ENCODE measurements at regions not wholly inside any gene's neighbourhood (a gene's known extent, or its start where the extent isn't known, plus 50 kb on each side); places are given as distances from the start of the nearest gene placed in this dataset.

GRCh38 chr21:38743772-38744529 lies 61.8 kb upstream of the ETS2 start:
- no peak for DNase-seq

GRCh38 chr21:38744861-38745260 lies 60.9 kb upstream of the ETS2 start:
- DNase-seq: no peak

- no peak for DNase-seq
Measured at GRCh38 chr21:38747810-38748209, 57.9 kb upstream of the ETS2 start.

GRCh38 chr21:38751379-38752050 lies 54.2 kb upstream of the ETS2 start:
- DNase-seq: no peak

GRCh38 chr21:38752051-38752505 lies 53.7 kb upstream of the ETS2 start:
- DNase-seq: no peak

- no peak for DNase-seq
Measured at GRCh38 chr21:38753114-38753513, 52.6 kb upstream of the ETS2 start.

- DNase-seq: no peak
Measured at GRCh38 chr21:38753557-38753971, 52.2 kb upstream of the ETS2 start.

Data from NCI-H2029 treated with DMSO at 0.1 percent for 48 hours (cell line).